HepG2 (cell line): ENCODE measurements at regions not wholly inside any gene's neighbourhood (a gene's known extent, or its start where the extent isn't known, plus 50 kb on each side); places are given as distances from the start of the nearest gene placed in this dataset.

Source experiments
- ATAC-seq: fragments of 200-7000 bp; cut with Tn5 transposase; 3 replicates; pipeline ENCODE4 v1.9.1; 2020; ENCODE audit warnings: mild to moderate bottlenecking, moderate library complexity
- BruUV-seq: library from RNA; stranded (reverse); fragments of 400-500 nt; replicated peaks from 2 replicates; lab custom pipeline; 2021; lab: Mats Ljungman, UMichigan
- CTCF ChIA-PET: fragments of 300-600 bp; formaldehyde crosslinking; extraction: SDS; loops from one replicate; lab custom pipeline; 2021; ENCODE audit warnings: low total read pairs, inconsistent platforms, low intra/inter-chr PET ratio; lab: Yijun Ruan, JAX
- POLR2A ChIA-PET: fragments of 350-600 bp; sonication (Branson Sonifier 250); formaldehyde crosslinking; loops from one replicate; lab custom pipeline; 2020; ENCODE audit warnings: antibody characterized with exemption, inconsistent platforms; lab: Yijun Ruan, JAX
- DNase-seq: peaks from one replicate; pipeline ENCODE4 v3.0.0-alpha.2; 2015; ENCODE audit warnings: low spot score
- FAIRE-seq: peaks from 3 replicates; lab custom pipeline; 2011; peaks lifted over from hg19 to GRCh38; lab: Jason Lieb, UNC
- H2AFZ ChIP-seq: one replicate; pipeline ENCODE4 v1.6.1; 2011; ENCODE audit warnings: low read length, inconsistent platforms
- H3K27ac ChIP-seq: fragments of 300-600 bp; 3 replicates; pipeline ENCODE4 v1.8.0; 2011; ENCODE audit warnings: mixed run types, mild to moderate bottlenecking, mixed read lengths, low read length, inconsistent platforms; ENCODE audit not compliant: insufficient read depth; ENCODE audit errors: extremely low read length
- H3K27me3 ChIP-seq, 2 experiments: fragments of 200-600 bp in 1 of 2; 2 replicates in 1 of 2; 3 replicates in 1 of 2; pipeline versions ENCODE4 v1.6.0 to v1.8.0; 2011; ENCODE audit warnings: low read length in 2 of 2, mild to moderate bottlenecking in 2 of 2, moderate library complexity in 2 of 2, inconsistent platforms in 1 of 2; ENCODE audit not compliant: insufficient read depth in 2 of 2, control insufficient read depth in 1 of 2
- H3K36me3 ChIP-seq, 2 experiments: fragments of 200-600 bp in 1 of 2; replicated peaks in 1 of 2; 2 replicates in 1 of 2; 3 replicates in 1 of 2; pipeline versions ENCODE4 v1.5.1 to v1.8.0; 2011; ENCODE audit warnings: low read length in 2 of 2, inconsistent platforms in 1 of 2; ENCODE audit not compliant: insufficient read depth in 2 of 2, control insufficient read depth in 1 of 2
- H3K4me1 ChIP-seq: 2 replicates; pipeline ENCODE4 v1.5.1; 2012; ENCODE audit warnings: low read length, inconsistent platforms; ENCODE audit not compliant: insufficient read depth
- H3K4me2 ChIP-seq: 2 replicates; pipeline ENCODE4 v1.6.0; 2011; ENCODE audit warnings: low read depth, low read length, inconsistent platforms
- H3K4me3 ChIP-seq, 3 experiments: fragments of 200-600 bp in 1 of 3; sonication (generic), shearing (Covaris generic) in 1 of 3; replicated peaks in 1 of 3; 2 replicates each; pipeline ENCODE4 v1.5.1; 2011 to 2016; ENCODE audit warnings: low read length in 3 of 3, inconsistent platforms in 2 of 3, low read depth in 2 of 3, mild to moderate bottlenecking in 2 of 3, control low read depth in 1 of 3, mixed read lengths in 1 of 3; ENCODE audit not compliant: insufficient read depth in 1 of 3
- H3K79me2 ChIP-seq: one replicate; pipeline ENCODE4 v1.6.1; 2011; ENCODE audit warnings: low read length, inconsistent platforms; ENCODE audit not compliant: insufficient read depth
- H3K9ac ChIP-seq: 2 replicates; pipeline ENCODE4 v1.6.0; 2011; ENCODE audit warnings: mild to moderate bottlenecking, low read depth, low read length, inconsistent platforms; ENCODE audit not compliant: insufficient read depth
- H3K9me3 ChIP-seq: 2 replicates; pipeline ENCODE4 v1.5.1; 2012; ENCODE audit warnings: mild to moderate bottlenecking, low read length
- H4K20me1 ChIP-seq: 2 replicates; pipeline ENCODE4 v1.6.0; 2011; ENCODE audit warnings: inconsistent platforms, mild to moderate bottlenecking, low read length, moderate library complexity; ENCODE audit not compliant: insufficient read depth
- KDM5B ChIP-seq: sonication (generic); formaldehyde crosslinking; IDR thresholded peaks from 2 replicates; pipeline ENCODE4 v1.4.0; 2020; ENCODE audit warnings: missing genetic modification reagents, mild to moderate bottlenecking, borderline replicate concordance
- MEIS2 ChIP-seq: sonication (generic); formaldehyde crosslinking; IDR thresholded peaks from 2 replicates; pipeline ENCODE4 v1.9.0; 2021; ENCODE audit warnings: mild to moderate bottlenecking, missing genetic modification reagents
- ZFP36L1 ChIP-seq: sonication (generic); formaldehyde crosslinking; IDR thresholded peaks from 2 replicates; pipeline ENCODE4 v1.8.0; 2022; ENCODE audit warnings: mild to moderate bottlenecking, missing genetic modification reagents, moderate library complexity
- ZNF709 ChIP-seq: sonication (generic); formaldehyde crosslinking; IDR thresholded peaks from 2 replicates; pipeline ENCODE4 v1.5.0; 2020; ENCODE audit warnings: mild to moderate bottlenecking, missing genetic modification reagents
- WGBS: methylation state at CpG from one replicate; pipeline ENCODE4 v1.1.6; 2017; ENCODE audit warnings: low lambda C conversion rate; 5-methylcytosine and 5-hydroxymethylcytosine counted together
- in situ Hi-C: cut with HindIII; loops from 2 replicates; pipeline ENCODE4 v1.10.0; 2017; ENCODE audit warnings: low pct_unique_long_range_greater_than_20kb; ENCODE audit not compliant: extremely low pct_ligation_motif_present
- intact Hi-C: fragments of 100-400 bp; cut with micrococcal nuclease; formaldehyde crosslinking; loops from one replicate; pipeline ENCODE4 v1.10.0; 2022; ENCODE audit not compliant: unreplicated experiment
- TF ChIP-seq, protein P1 (sequence below): sonication (generic); formaldehyde crosslinking; IDR thresholded peaks from 2 replicates; pipeline ENCODE4 v1.4.0; 2020; ENCODE audit warnings: missing genetic modification reagents

DNA sequence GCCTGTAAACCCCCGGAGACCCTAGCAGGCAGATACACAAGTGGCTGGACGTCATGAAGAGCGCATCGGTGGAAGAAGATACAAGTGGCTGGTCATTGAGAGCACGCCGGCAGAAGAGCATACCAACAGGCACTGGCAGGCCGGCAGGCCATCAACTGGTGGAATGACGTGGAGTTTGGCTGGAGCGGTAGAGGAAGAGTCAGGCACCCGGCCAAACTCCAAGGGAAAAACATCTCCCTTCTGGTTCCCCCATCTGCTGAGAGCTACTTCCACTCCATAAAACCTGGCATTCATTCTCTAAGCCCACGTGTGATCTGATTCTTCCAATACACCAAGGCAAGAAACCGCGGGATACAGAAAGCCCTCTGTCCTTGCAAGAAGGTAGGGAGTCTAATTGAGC is 113.4 kb upstream of the NPSR1 start:
- no peak for ATAC-seq
- ChIA-PET CTCF (no interaction called here), POLR2A (no interaction called here)
- H3K4me2 ChIP-seq, result no peak overlapping the region
- TF ChIP-seq, protein P1, sequence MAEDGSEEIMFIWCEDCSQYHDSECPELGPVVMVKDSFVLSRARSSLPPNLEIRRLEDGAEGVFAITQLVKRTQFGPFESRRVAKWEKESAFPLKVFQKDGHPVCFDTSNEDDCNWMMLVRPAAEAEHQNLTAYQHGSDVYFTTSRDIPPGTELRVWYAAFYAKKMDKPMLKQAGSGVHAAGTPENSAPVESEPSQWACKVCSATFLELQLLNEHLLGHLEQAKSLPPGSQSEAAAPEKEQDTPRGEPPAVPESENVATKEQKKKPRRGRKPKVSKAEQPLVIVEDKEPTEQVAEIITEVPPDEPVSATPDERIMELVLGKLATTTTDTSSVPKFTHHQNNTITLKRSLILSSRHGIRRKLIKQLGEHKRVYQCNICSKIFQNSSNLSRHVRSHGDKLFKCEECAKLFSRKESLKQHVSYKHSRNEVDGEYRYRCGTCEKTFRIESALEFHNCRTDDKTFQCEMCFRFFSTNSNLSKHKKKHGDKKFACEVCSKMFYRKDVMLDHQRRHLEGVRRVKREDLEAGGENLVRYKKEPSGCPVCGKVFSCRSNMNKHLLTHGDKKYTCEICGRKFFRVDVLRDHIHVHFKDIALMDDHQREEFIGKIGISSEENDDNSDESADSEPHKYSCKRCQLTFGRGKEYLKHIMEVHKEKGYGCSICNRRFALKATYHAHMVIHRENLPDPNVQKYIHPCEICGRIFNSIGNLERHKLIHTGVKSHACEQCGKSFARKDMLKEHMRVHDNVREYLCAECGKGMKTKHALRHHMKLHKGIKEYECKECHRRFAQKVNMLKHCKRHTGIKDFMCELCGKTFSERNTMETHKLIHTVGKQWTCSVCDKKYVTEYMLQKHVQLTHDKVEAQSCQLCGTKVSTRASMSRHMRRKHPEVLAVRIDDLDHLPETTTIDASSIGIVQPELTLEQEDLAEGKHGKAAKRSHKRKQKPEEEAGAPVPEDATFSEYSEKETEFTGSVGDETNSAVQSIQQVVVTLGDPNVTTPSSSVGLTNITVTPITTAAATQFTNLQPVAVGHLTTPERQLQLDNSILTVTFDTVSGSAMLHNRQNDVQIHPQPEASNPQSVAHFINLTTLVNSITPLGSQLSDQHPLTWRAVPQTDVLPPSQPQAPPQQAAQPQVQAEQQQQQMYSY (CRISPR knock-in tag), result no peak
- TF ChIP-seq MEIS2 (CRISPR knock-in tag), result no peak
- no peaks in the 10 kb centered on the region for H3K4me1 ChIP-seq
- H3K27me3 ChIP-seq, result no peaks in the 10 kb centered on the region
- H3K9me3 ChIP-seq, result peaks cover 17% of the 10 kb centered on the region
- H3K4me3 ChIP-seq, result no peak overlapping the region
- BruUV-seq, result no TSS peak
- no peak overlapping the region for H3K9ac ChIP-seq
- FAIRE-seq, result no peak
- no peaks in the 10 kb centered on the region for H3K36me3 ChIP-seq
- H3K79me2 ChIP-seq, result no peaks in the 10 kb centered on the region
- intact Hi-C loops (no loop called here), in situ Hi-C loops (no loop called here)
- H2AFZ ChIP-seq, result no peak overlapping the region
- H3K27ac ChIP-seq, result no peak overlapping the region
- no peaks in the 10 kb centered on the region for H4K20me1 ChIP-seq
- 98% methylated on average over 13 of the region's 13 CpGs for whole genome bisulfite sequencing
- no peak for DNase-seq

DNA sequence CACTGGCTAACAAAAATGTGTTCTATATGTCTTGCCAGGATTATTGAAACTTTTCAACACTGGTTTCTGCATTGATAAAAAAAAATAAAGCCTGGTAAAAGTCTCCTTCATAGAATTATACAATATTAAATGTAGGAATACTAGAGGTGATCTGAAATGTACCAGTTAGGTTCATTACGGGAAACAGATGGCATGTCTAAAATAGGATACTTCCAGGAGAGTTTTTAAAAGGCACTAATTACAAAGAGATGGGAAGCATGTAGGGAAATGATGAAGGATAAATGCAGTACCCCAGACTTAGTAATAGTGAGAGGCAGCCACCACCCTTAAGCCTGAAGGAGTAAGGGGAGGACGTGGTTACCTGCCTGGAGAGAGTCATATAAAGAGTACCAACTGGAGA is 107.0 kb upstream of the NPSR1 start:
- H3K4me1 ChIP-seq, result no peaks in the 10 kb centered on the region
- WGBS, result 93% methylated on average over 2 of the region's 2 CpGs
- H3K9ac ChIP-seq, result no peak overlapping the region
- ChIA-PET CTCF (no interaction called here), POLR2A (no interaction called here)
- TF ChIP-seq ZNF709, result no peak
- no peak for TF ChIP-seq ZFP36L1 (CRISPR knock-in tag)
- no peak for TF ChIP-seq KDM5B (CRISPR knock-in tag)
- H3K4me2 ChIP-seq, result no peak overlapping the region
- ATAC-seq (no peak), FAIRE-seq (no peak), DNase-seq (no peak)
- H3K27me3 ChIP-seq, result no peaks in the 10 kb centered on the region
- H2AFZ ChIP-seq, result no peak overlapping the region
- no peaks in the 10 kb centered on the region for H3K79me2 ChIP-seq
- in situ Hi-C loops, result no loop called here
- intact Hi-C loops, result no loop called here
- no peaks in the 10 kb centered on the region for H3K9me3 ChIP-seq
- no peaks in the 10 kb centered on the region for H4K20me1 ChIP-seq
- H3K36me3 ChIP-seq, result no peaks in the 10 kb centered on the region
- no TSS peak for BruUV-seq
- no peak overlapping the region for H3K27ac ChIP-seq
- no peak overlapping the region for H3K4me3 ChIP-seq
